Activated CD4-positive, CD25-positive, alpha-beta regulatory T cell (primary cell): ENCODE measurements at regions not wholly inside any gene's neighbourhood (a gene's known extent, or its start where the extent isn't known, plus 50 kb on each side); places are given as distances from the start of the nearest gene placed in this dataset.

Experiments used
- DNase-seq, 4 experiments: peaks; one replicate each; lab custom pipeline; 2025; lab: John Stamatoyannopoulos, UW

- no peak for DNase-seq
Observed at GRCh38 chrX:149274516-149275105, 230.5 kb downstream of the IDS start.

DNA sequence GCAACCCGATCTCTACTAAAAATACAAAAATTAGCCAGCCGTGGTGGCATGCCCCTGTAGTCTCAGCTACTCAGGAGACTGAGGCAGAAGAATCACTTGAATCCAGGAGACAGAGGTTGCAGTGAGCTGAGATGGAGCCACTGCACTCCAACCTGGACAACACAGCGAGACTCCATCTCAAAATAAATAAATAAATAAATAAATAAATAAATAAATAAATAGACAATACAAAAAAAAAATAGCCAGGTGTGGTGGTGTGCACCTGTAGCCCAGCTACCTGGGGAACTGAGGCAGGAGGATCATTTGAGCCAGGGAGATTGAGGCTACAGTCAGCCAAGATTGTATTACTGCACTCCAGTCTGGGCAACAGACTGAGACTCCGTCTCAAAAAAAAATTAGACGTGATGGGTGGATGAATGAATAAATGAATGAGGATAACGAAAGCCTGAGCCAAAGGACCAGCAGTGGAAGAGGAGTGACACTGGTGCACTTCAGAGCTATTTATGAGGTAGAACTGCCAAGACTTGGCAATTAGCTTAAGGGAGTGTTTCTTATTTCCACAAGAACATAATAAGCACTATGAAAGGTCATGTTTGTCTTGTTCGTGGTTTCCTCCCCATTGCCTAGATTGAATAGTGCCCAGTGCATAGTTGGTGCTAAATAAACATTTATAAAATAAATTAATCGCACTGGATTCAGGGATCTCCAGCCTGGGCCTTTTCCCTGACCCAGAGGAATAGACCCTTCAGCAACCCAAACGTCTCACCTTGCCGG lies 232.2 kb downstream of the IDS start:
- no peak for DNase-seq

DNA sequence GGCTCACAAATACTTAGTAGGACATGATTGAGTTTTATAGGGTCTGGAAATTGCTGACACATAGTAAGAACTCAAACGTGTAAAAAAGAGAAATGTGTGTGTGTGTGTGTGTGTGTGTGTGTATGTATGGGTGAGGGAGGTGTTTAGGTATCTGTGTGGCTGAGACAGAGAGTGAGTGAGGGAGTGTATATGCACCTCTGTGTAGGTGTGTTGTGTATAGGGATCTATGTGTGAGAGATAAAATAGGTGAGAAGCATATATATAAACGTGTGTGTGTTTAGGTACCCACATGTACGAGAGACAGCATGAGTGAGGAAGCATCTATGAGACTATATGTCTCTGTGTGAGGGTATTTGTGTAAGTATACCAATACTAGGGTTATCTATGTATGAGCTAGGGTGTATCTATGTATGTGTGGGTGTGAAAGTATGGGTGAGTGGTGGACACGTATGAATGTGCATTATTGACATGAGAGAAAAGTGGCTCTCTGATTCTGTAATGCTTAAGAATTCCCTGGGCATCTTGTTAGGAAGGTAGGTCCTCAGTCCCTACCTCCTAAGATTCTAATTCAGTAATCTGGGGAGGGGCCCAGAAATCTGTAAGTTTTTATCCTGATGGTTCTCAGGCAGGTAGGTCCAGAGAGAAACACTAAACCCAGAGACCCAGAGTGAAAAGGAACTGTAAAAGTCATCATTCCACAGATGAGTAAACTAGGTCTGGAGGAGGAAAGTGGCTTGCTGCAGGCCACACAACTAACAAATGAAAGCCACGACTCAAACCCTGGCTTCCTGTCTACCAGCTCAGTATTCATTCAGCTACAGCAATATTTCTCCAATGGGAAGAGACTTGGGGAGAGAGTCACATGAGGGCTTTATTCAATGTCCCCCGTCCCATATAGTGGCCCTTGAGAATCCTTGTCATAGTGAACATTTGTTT lies 237.0 kb downstream of the IDS start:
- no peak for DNase-seq

DNA sequence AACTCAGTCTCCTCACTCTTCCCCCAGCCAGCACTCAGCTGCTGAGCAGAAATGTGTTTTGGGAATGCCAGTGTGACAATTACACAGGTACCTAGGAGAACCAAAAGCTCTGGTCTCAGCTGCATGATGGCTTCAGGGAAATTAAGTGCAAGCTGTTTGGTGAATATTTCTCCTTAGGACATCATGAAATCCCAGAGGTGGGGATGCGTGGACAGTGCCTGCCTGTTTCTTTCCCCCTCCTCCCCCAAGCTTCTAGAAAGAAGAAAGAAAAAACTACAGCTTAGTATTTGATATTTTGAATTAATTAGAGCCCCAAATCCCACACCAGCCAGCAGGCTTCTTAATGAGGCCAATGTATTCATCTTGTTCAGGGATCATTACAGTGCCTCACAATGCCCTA lies 243.0 kb downstream of the IDS start:
- no peak for DNase-seq

DNA sequence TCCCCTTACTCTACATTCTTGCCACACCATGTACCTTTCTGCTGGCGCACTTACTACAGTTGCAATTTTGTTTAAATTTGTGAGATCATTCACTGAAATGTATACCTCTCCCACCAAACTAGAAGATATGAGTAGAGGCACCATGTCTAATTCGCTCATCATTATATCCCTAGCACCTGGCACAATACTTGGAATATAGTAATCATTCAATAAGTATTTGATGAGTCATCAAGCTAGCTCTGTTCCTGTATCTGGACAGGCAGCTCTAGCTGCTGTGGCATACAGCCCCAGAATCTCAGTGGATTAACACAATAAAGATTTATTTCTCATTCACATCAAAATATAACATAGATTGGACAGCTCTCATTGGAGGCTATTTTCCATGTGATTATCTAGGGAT lies 245.9 kb downstream of the IDS start:
- no peak for DNase-seq

GRCh38 chrX:149255860-149256259 lies 249.2 kb downstream of the IDS start:
- no peak for DNase-seq

- no peak for DNase-seq
Observed at GRCh38 chrX:149248073-149248625, 257.0 kb downstream of the IDS start.

GRCh38 chrX:149230689-149231088 lies 274.4 kb downstream of the IDS start:
- DNase-seq, result no peak

DNA sequence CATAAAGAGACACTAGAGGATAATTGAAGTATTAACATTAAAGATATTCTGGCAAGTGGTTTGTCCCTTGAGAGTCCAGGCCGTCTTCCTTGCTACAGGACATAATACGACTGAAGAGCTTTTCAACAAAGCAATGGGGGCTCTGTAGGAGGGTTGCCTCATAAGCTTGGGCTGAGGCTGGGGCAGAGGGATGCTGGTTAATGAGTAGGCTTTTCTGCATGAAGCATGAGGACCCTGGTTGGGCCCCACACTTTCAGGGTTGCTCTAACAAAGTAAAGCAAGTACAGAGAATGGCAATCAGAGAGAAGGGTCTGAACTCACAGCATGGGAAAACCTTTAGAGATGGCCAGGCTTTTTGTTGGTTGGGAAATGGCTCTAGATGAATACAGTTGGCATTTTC lies 281.3 kb downstream of the IDS start:
- DNase-seq, result no peak

GRCh38 chrX:149222040-149222439 lies 283.1 kb downstream of the IDS start:
- no peak for DNase-seq

DNA sequence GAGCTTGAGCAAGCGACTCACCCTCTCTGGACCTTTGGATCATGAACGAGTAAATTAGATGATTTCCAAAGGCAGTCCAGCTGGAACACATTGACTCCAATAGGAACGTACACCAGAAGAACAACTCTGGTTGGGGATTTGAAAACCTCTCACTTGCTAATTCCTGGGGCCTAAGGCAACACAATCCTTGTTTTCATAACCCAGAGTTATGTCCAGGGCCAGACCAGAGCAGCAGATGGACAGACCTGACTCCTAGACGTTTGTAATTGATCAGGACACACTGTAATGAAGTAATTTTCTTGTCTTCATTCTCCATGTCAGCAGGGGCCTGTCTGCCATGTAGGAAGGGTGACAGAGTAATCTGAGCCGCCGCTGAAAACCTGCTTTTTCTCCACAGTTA lies 283.9 kb downstream of the IDS start:
- no peak for DNase-seq

DNA sequence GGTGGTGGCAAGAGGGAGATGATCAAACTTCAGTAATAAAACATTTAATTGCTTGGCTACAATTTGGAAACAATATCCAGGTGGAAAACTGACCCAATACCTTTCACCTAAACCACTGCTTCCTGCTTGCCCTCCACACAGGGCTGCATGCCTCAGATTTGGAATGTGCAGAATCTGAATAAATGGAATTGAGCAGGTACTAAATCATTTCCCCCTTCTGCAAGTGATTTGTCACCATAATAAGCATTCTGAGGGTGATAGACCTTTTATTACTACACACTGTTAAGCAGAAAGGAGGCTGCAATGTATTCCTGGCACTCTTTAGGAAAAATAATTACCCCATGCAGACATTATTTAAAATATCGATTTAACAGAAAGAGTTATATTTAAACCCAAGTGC lies 291.8 kb downstream of the IDS start:
- DNase-seq, result no peak

DNA sequence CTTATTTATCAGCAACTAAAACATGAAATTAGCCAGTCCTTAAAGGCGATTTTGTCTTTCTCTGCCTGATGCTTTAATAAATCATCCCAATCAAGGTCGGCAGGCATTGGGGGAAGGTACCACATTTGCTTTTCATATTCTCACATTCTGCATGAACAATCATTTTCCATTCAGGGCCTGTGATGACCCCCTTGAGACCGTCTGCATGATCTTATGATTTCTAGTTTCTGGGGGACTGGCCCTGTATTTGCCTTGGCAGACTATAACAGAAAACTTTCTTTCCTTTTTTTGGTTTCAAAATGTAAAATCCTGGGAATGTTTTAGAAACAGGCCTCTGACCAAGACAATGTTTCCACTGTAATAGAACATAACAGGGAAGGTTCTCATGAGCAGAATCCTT lies 296.8 kb downstream of the IDS start:
- no peak for DNase-seq

GRCh38 chrX:149207518-149207917 lies 297.6 kb downstream of the IDS start:
- DNase-seq, result no peak

- DNase-seq, result no peak
Observed at GRCh38 chrX:149205937-149206336, 299.2 kb downstream of the IDS start.

GRCh38 chrX:149205081-149205480 lies 300.0 kb downstream of the IDS start:
- no peak for DNase-seq

- no peak for DNase-seq
Observed at GRCh38 chrX:149199734-149200133, 305.4 kb downstream of the IDS start.

DNA sequence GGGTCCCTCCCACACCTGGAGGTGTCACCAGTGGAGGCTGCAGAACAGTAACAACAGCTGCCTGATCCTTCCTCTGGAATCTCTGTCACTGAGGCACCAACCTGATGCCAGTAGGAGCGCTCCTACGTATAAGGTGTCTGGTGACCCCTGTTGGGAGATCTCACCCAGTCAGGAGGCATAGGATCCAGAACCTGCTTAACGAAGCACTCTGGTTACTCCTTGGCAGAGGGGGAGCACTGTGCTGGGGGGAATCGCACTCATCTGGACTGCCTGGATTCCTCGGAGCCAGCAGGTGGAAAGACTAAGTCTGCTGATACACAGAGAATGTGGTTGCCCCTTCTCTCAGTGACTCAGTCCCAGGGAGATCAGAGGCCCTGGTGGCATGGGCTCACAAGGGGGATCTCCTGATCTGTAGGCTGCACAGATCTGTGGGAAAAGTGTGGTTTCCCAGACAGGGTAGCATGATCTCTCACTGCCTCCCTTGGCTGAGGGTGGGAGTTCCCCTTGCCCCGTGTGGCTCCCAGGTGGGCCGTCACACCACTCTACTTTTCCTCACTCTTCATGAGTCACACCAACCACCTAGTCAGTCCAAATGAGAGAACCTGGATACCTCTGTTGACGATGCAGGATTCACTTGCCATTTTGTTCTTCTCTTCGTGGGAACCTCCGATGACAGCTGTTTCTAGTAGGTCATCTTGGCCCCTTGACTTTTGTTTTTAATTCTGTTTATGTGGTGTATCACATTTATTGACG lies 305.9 kb downstream of the IDS start:
- no peak for DNase-seq

GRCh38 chrX:149185087-149185486 lies 320.0 kb downstream of the IDS start:
- no peak for DNase-seq

GRCh38 chrX:149161435-149162088 lies 343.5 kb downstream of the IDS start:
- no peak for DNase-seq

- no peak for DNase-seq
Observed at GRCh38 chrX:149157976-149158375, 347.1 kb downstream of the IDS start.
